IMR-90 (cell line): ENCODE measurements at regions not wholly inside any gene's neighbourhood (a gene's known extent, or its start where the extent isn't known, plus 50 kb on each side); places are given as distances from the start of the nearest gene placed in this dataset.

ENCODE experiments used
- ATAC-seq: fragments of 200-7000 bp; cut with Tn5 transposase; 2 replicates; pipeline ENCODE4 v1.9.1; 2020; ENCODE audit warnings: low read depth, mild to moderate bottlenecking, moderate library complexity
- BruUV-seq: library from RNA; stranded (reverse); fragments of 400-500 nt; replicated peaks from 2 replicates; lab custom pipeline; 2021; lab: Mats Ljungman, UMichigan
- CTCF ChIA-PET: fragments of 300-600 bp; formaldehyde crosslinking; extraction: SDS; loops from one replicate; lab custom pipeline; 2021; ENCODE audit warnings: antibody characterized with exemption; lab: Yijun Ruan, JAX
- POLR2A ChIA-PET: fragments of 300-600 bp; sonication (Branson Sonifier 250); formaldehyde crosslinking; loops from one replicate; lab custom pipeline; 2022; ENCODE audit warnings: antibody characterized with exemption; ENCODE audit not compliant: unreplicated experiment; lab: Charles Lee
- DNase-seq: peaks from one replicate; pipeline ENCODE4 v3.0.0; 2013
- H2AFZ ChIP-seq: replicated peaks from 2 replicates; pipeline ENCODE3; 2013; ENCODE audit warnings: low read length, mild to moderate bottlenecking; ENCODE audit not compliant: poor library complexity
- H2AK5ac ChIP-seq: 2 replicates; pipeline ENCODE4 v1.6.1; 2013; ENCODE audit warnings: low read depth, low read length, inconsistent platforms
- H2AK9ac ChIP-seq: replicated peaks from 2 replicates; pipeline ENCODE3; 2013; ENCODE audit warnings: mild to moderate bottlenecking, low read depth, low read length, moderate library complexity; ENCODE audit not compliant: poor library complexity
- H2BK120ac ChIP-seq: 2 replicates; pipeline ENCODE4 v1.6.1; 2013; ENCODE audit warnings: low read depth, low read length, inconsistent platforms
- H2BK15ac ChIP-seq: 3 replicates; pipeline ENCODE4 v1.6.1; 2013; ENCODE audit warnings: low read depth, low read length, inconsistent platforms
- H2BK20ac ChIP-seq: 2 replicates; pipeline ENCODE4 v1.6.1; 2013; ENCODE audit warnings: low read depth, mild to moderate bottlenecking, inconsistent platforms, low read length, moderate library complexity
- H2BK5ac ChIP-seq: 2 replicates; pipeline ENCODE4 v1.6.1; 2013; ENCODE audit warnings: mild to moderate bottlenecking, low read depth, low read length, inconsistent platforms; ENCODE audit not compliant: poor library complexity, severe bottlenecking
- H3K14ac ChIP-seq: replicated peaks from 2 replicates; pipeline ENCODE4 v1.6.1; 2013; ENCODE audit warnings: low read depth, low read length, inconsistent platforms
- H3K18ac ChIP-seq: 2 replicates; pipeline ENCODE4 v1.6.1; 2013; ENCODE audit warnings: low read depth, low read length, control low read depth
- H3K23ac ChIP-seq: 2 replicates; pipeline ENCODE4 v1.6.1; 2013; ENCODE audit warnings: low read depth, low read length, inconsistent platforms
- H3K27ac ChIP-seq: 2 replicates; pipeline ENCODE4 v1.5.1; 2013; ENCODE audit warnings: mild to moderate bottlenecking, control low read depth, low read length; ENCODE audit not compliant: insufficient read depth
- H3K27me3 ChIP-seq: 2 replicates; pipeline ENCODE4 v1.6.1; 2013; ENCODE audit warnings: low read length; ENCODE audit not compliant: control insufficient read depth, insufficient read depth
- H3K36me3 ChIP-seq: 2 replicates; pipeline ENCODE4 v1.6.1; 2013; ENCODE audit warnings: low read length, mixed read lengths; ENCODE audit not compliant: control insufficient read depth, insufficient read depth
- H3K4ac ChIP-seq: 2 replicates; pipeline ENCODE4 v1.6.1; 2013; ENCODE audit warnings: low read depth, low read length, inconsistent platforms
- H3K4me1 ChIP-seq: 2 replicates; pipeline ENCODE4 v1.6.1; 2013; ENCODE audit warnings: low read length, mixed read lengths; ENCODE audit not compliant: control insufficient read depth, insufficient read depth
- H3K4me2 ChIP-seq: 2 replicates; pipeline ENCODE4 v1.6.1; 2013; ENCODE audit warnings: low read depth, mild to moderate bottlenecking, control low read depth, low read length, moderate library complexity
- H3K4me3 ChIP-seq: 2 replicates; pipeline ENCODE4 v1.5.1; 2013; ENCODE audit warnings: low read depth, mild to moderate bottlenecking, control low read depth, low read length, moderate library complexity; ENCODE audit not compliant: insufficient read depth
- H3K56ac ChIP-seq: 2 replicates; pipeline ENCODE4 v1.6.1; 2013; ENCODE audit warnings: low read length, inconsistent platforms; ENCODE audit not compliant: insufficient read depth; ENCODE audit errors: extremely low read depth
- H3K79me1 ChIP-seq, 2 experiments: 2 replicates each; pipeline ENCODE4 v1.6.1; 2013; ENCODE audit warnings: low read length in 2 of 2, inconsistent platforms in 1 of 2, low read depth in 1 of 2
- H3K9ac ChIP-seq: 2 replicates; pipeline ENCODE4 v1.6.1; 2013; ENCODE audit warnings: low read depth, low read length, control low read depth
- H3K9me1 ChIP-seq: 2 replicates; pipeline ENCODE4 v1.6.1; 2013; ENCODE audit warnings: low read length, inconsistent platforms; ENCODE audit not compliant: insufficient read depth
- H3K9me3 ChIP-seq: 2 replicates; pipeline ENCODE4 v1.6.1; 2013; ENCODE audit warnings: low read length; ENCODE audit not compliant: control insufficient read depth, insufficient read depth
- H4K20me1 ChIP-seq: 2 replicates; pipeline ENCODE4 v1.6.1; 2013; ENCODE audit warnings: low read length, inconsistent platforms; ENCODE audit not compliant: insufficient read depth
- H4K5ac ChIP-seq: 2 replicates; pipeline ENCODE4 v1.6.1; 2013; ENCODE audit warnings: mild to moderate bottlenecking, low read depth, low read length, control low read depth
- H4K8ac ChIP-seq, 2 experiments: 2 replicates each; pipeline ENCODE4 v1.6.1; 2013; ENCODE audit warnings: low read depth in 2 of 2, low read length in 2 of 2, control low read depth in 1 of 2, inconsistent platforms in 1 of 2
- H4K91ac ChIP-seq: 2 replicates; pipeline ENCODE4 v1.6.1; 2013; ENCODE audit warnings: low read depth, low read length, inconsistent platforms; ENCODE audit not compliant: insufficient read depth
- BHLHE40 ChIP-seq: fragments of 150-350 bp; IDR thresholded peaks from 2 replicates; pipeline ENCODE4 v1.6.1; 2016; ENCODE audit warnings: mild to moderate bottlenecking, low read depth, low read length
- CEBPB ChIP-seq: IDR thresholded peaks from 2 replicates; pipeline ENCODE4 v1.6.1; 2012; ENCODE audit warnings: low read depth, low read length, improper control_type of control experiment
- CHD1 ChIP-seq: IDR thresholded peaks from 2 replicates; pipeline ENCODE4 v1.6.1; 2012; ENCODE audit warnings: low read depth, low read length, improper control_type of control experiment
- CTCF ChIP-seq: conservative IDR thresholded peaks from 2 replicates; pipeline ENCODE4 v1.5.1; 2012; ENCODE audit warnings: mild to moderate bottlenecking, low read depth, low read length, improper control_type of control experiment
- ELK1 ChIP-seq: fragments of 150-350 bp; IDR thresholded peaks from 2 replicates; pipeline ENCODE4 v1.6.1; 2016; ENCODE audit warnings: low read depth, mild to moderate bottlenecking, low read length, moderate library complexity, borderline replicate concordance
- FOS ChIP-seq: fragments of 150-350 bp; IDR thresholded peaks from 2 replicates; pipeline ENCODE4 v1.6.1; 2016; ENCODE audit warnings: low read depth, low read length
- MAZ ChIP-seq: IDR thresholded peaks from 2 replicates; pipeline ENCODE4 v1.6.1; 2012; ENCODE audit warnings: low read depth, mild to moderate bottlenecking, low read length, improper control_type of control experiment, moderate library complexity, borderline replicate concordance
- NFE2L2 ChIP-seq: fragments of 150-350 bp; IDR thresholded peaks from 2 replicates; pipeline ENCODE4 v1.6.1; 2016; ENCODE audit warnings: low read depth, mild to moderate bottlenecking, low read length
- POLR2A ChIP-seq: IDR thresholded peaks from 2 replicates; pipeline ENCODE4 v1.6.1; 2012; ENCODE audit warnings: mild to moderate bottlenecking, low read depth, low read length
- RCOR1 ChIP-seq: IDR thresholded peaks from 2 replicates; pipeline ENCODE4 v1.6.1; 2012; ENCODE audit warnings: mild to moderate bottlenecking, low read length, improper control_type of control experiment; ENCODE audit not compliant: insufficient replicate concordance
- SMC3 ChIP-seq: fragments of 150-350 bp; IDR thresholded peaks from 2 replicates; pipeline ENCODE4 v1.6.1; 2016; ENCODE audit warnings: low read depth, mild to moderate bottlenecking, antibody characterized with exemption, low read length, moderate library complexity
- dilution Hi-C: fragments of 300-500 bp; cut with HindIII; formaldehyde crosslinking; loops from one replicate; pipeline ENCODE4 v1.14.3; 2018; ENCODE audit warnings: low sequenced_read_pairs; ENCODE audit not compliant: unreplicated experiment
- in situ Hi-C: fragments of 300-500 bp; cut with MboI; formaldehyde crosslinking; loops from 3 replicates; pipeline ENCODE4 v1.14.3; 2019; ENCODE audit warnings: low sequenced_read_pairs, inconsistent platforms, mixed read lengths
- intact Hi-C: fragments of 100-400 bp; cut with micrococcal nuclease; formaldehyde crosslinking; loops from 2 replicates; pipeline ENCODE4 v1.10.0; 2022

GRCh38 chr3:64357481-64357880 is 132.2 kb upstream of the PRICKLE2 start:
- Histone ChIP-seq H2BK20ac (no peak overlapping the region), H2BK5ac (no peak overlapping the region), H2BK15ac (no peak overlapping the region), H3K9ac (no peak overlapping the region), H3K18ac (no peak overlapping the region), H2BK120ac (no peak overlapping the region), H4K91ac (no peak overlapping the region), H4K20me1 (no peaks in the 10 kb centered on the region), H3K9me1 (peaks cover 9% of the 10 kb centered on the region), H3K36me3 (no peaks in the 10 kb centered on the region), H3K27ac (no peak overlapping the region), H3K4me1 (peaks cover 11% of the 10 kb centered on the region), H3K4me2 (no peak overlapping the region), H4K5ac (no peak overlapping the region), H3K27me3 (no peaks in the 10 kb centered on the region), H2AK5ac (no peak overlapping the region), H2AK9ac (no peak overlapping the region), H3K14ac (no peak overlapping the region), H3K9me3 (no peaks in the 10 kb centered on the region), H3K56ac (no peak overlapping the region), H3K79me1 (peaks cover 0 to 18% of the 10 kb centered on the region in 2 experiments; a peak in 3 of 4 replicates), H2AFZ (no peak overlapping the region), H4K8ac (no peak overlapping the region), H3K4ac (no peak overlapping the region), H3K23ac (no peak overlapping the region), H3K4me3 (no peak overlapping the region)
- no peak for TF ChIP-seq ELK1
- TF ChIP-seq NFE2L2, result no peak
- TF ChIP-seq FOS, result no peak
- no peak for TF ChIP-seq CTCF
- TF ChIP-seq CHD1, result no peak
- TF ChIP-seq MAZ, result no peak
- TF ChIP-seq SMC3, result no peak
- no peak for TF ChIP-seq POLR2A
- TF ChIP-seq CEBPB, result no peak
- TF ChIP-seq BHLHE40, result no peak
- TF ChIP-seq RCOR1, result no peak
- dilution Hi-C loops (no loop called here), in situ Hi-C loops (no loop called here), intact Hi-C loops (no loop called here)
- no peak for DNase-seq
- ATAC-seq, result no peak
- ChIA-PET CTCF (no interaction called here), POLR2A (interaction anchor here (0.5 kb wide), 1 partner anchor 1735 kb away, joined by 3 read pairs; no protein-coding TSS in a partner anchor)
- BruUV-seq, result no TSS peak
